ENCODE measurements at regions not wholly inside any gene's neighbourhood (a gene's known extent, or its start where the extent isn't known, plus 50 kb on each side); places are given as distances from the start of the nearest gene placed in this dataset.
"Not testable (repeated sequence)": the region's sequence is repeated elsewhere in the genome, so short reads cannot be mapped to it uniquely, and the experiment has no call there.

GRCh38 chr7:149561072-149561471, 63.5 kb upstream of the ZNF746 start:
- H3K4me3 ChIP-seq (ENCODE audit: low read length, poor library complexity, severe bottlenecking) = no peak overlapping the region
- no peaks in the 10 kb centered on the region; the same call in 1 of the 2 replicates for H3K79me2 ChIP-seq (ENCODE audit: insufficient read depth, low read length)
- H3K4me2 ChIP-seq (ENCODE audit: low read depth, low read length, poor library complexity, severe bottlenecking) = no peak overlapping the region
- no peak for TF ChIP-seq EZH2phosphoT487 (IDR thresholded peaks at IDR 0.05; ENCODE audit: borderline replicate concordance)
- no peak for TF ChIP-seq CTCF (conservative IDR thresholded peaks at IDR 0.05; ENCODE audit: low read length)
- H3K9me2 ChIP-seq (replicated peaks; ENCODE audit: low read depth, low read length) = no peaks in the 10 kb centered on the region
- no peaks in the 10 kb centered on the region for H4K20me1 ChIP-seq (ENCODE audit: insufficient read depth, low read length, poor library complexity, severe bottlenecking)
- peaks cover 54% of the 10 kb centered on the region for H3K36me3 ChIP-seq (ENCODE audit: insufficient read depth, low read length)
- 0 out of 2 replicates have a peak, but pooled peaks cover 3% of the 10 kb centered on the region for H3K9me3 ChIP-seq (ENCODE audit: insufficient read depth, low read depth, low read length)
- no peaks in the 10 kb centered on the region for H3K4me1 ChIP-seq (ENCODE audit: insufficient read depth, low read length, poor library complexity, severe bottlenecking)
- no peaks in the 10 kb centered on the region for H3K27me3 ChIP-seq (ENCODE audit: insufficient read depth, low read length, poor library complexity, severe bottlenecking)
- no peaks in the 10 kb centered on the region for H3F3A ChIP-seq (ENCODE audit: low read depth)
- H2AFZ ChIP-seq (ENCODE audit: low read length) = no peak overlapping the region
- H3K9ac ChIP-seq (ENCODE audit: low read depth, low read length, poor library complexity, severe bottlenecking) = no peak overlapping the region

- H3K9me3 ChIP-seq (ENCODE audit: insufficient read depth, low read depth, low read length) = 0 out of 2 replicates have a peak, but pooled peaks cover 3% of the 10 kb centered on the region
- peaks cover 51% of the 10 kb centered on the region for H3K36me3 ChIP-seq (ENCODE audit: insufficient read depth, low read length)
Observed at GRCh38 chr7:149559711-149560110, 62.1 kb upstream of the ZNF746 start.

GRCh38 chr7:149558149-149558861, 60.7 kb upstream of the ZNF746 start:
- H3K27me3 ChIP-seq (ENCODE audit: insufficient read depth, low read length, poor library complexity, severe bottlenecking) = no peaks in the 10 kb centered on the region
- H3K9me2 ChIP-seq (replicated peaks; ENCODE audit: low read depth, low read length) = no peaks in the 10 kb centered on the region
- H3K36me3 ChIP-seq (ENCODE audit: insufficient read depth, low read length) = peaks cover 47% of the 10 kb centered on the region; the same call in 1 of the 2 replicates
- H3K4me1 ChIP-seq (ENCODE audit: insufficient read depth, low read length, poor library complexity, severe bottlenecking) = no peaks in the 10 kb centered on the region
- H2AFZ ChIP-seq (ENCODE audit: low read length) = no peak overlapping the region
- no peak overlapping the region for H3K4me3 ChIP-seq (ENCODE audit: low read length, poor library complexity, severe bottlenecking)
- no peaks in the 10 kb centered on the region for H3K9me3 ChIP-seq (ENCODE audit: insufficient read depth, low read depth, low read length)
- no peak overlapping the region for H3K9ac ChIP-seq (ENCODE audit: low read depth, low read length, poor library complexity, severe bottlenecking)
- no peak for TF ChIP-seq CTCF (conservative IDR thresholded peaks at IDR 0.05; ENCODE audit: low read length)
- H3K4me2 ChIP-seq (ENCODE audit: low read depth, low read length, poor library complexity, severe bottlenecking) = no peak overlapping the region
- no peaks in the 10 kb centered on the region for H3F3A ChIP-seq (ENCODE audit: low read depth)
- H4K20me1 ChIP-seq (ENCODE audit: insufficient read depth, low read length, poor library complexity, severe bottlenecking) = no peaks in the 10 kb centered on the region
- H3K79me2 ChIP-seq (ENCODE audit: insufficient read depth, low read length) = no peaks in the 10 kb centered on the region

More at GRCh38 chr7:149559711-149560110, 62.1 kb upstream of the ZNF746 start:
- Histone ChIP-seq H3K4me2 (ENCODE audit: low read depth, low read length, poor library complexity, severe bottlenecking) (no peak overlapping the region), H3K27me3 (ENCODE audit: insufficient read depth, low read length, poor library complexity, severe bottlenecking) (no peaks in the 10 kb centered on the region), H3K9me2 (replicated peaks; ENCODE audit: low read depth, low read length) (no peaks in the 10 kb centered on the region), H3K4me1 (ENCODE audit: insufficient read depth, low read length, poor library complexity, severe bottlenecking) (no peaks in the 10 kb centered on the region), H3F3A (ENCODE audit: low read depth) (no peaks in the 10 kb centered on the region), H3K4me3 (ENCODE audit: low read length, poor library complexity, severe bottlenecking) (no peak overlapping the region), H3K9ac (ENCODE audit: low read depth, low read length, poor library complexity, severe bottlenecking) (no peak overlapping the region), H2AFZ (ENCODE audit: low read length) (no peak overlapping the region), H4K20me1 (ENCODE audit: insufficient read depth, low read length, poor library complexity, severe bottlenecking) (no peaks in the 10 kb centered on the region), H3K79me2 (ENCODE audit: insufficient read depth, low read length) (no peaks in the 10 kb centered on the region; the same call in 1 of the 2 replicates)
- TF ChIP-seq CTCF (conservative IDR thresholded peaks at IDR 0.05; ENCODE audit: low read length) = no peak
- no peak for TF ChIP-seq EZH2phosphoT487 (IDR thresholded peaks at IDR 0.05; ENCODE audit: borderline replicate concordance)

GRCh38 chr7:149556525-149556924, 58.9 kb upstream of the ZNF746 start:
- not testable (repeated sequence) for H3F3A ChIP-seq (ENCODE audit: low read depth); H3K9me3 ChIP-seq (ENCODE audit: insufficient read depth, low read depth, low read length); H3K4me1 ChIP-seq (ENCODE audit: insufficient read depth, low read length, poor library complexity, severe bottlenecking); H3K4me3 ChIP-seq (ENCODE audit: low read length, poor library complexity, severe bottlenecking); H3K27me3 ChIP-seq (ENCODE audit: insufficient read depth, low read length, poor library complexity, severe bottlenecking); H2AFZ ChIP-seq (ENCODE audit: low read length); H3K9ac ChIP-seq (ENCODE audit: low read depth, low read length, poor library complexity, severe bottlenecking); H3K79me2 ChIP-seq (ENCODE audit: insufficient read depth, low read length); H3K4me2 ChIP-seq (ENCODE audit: low read depth, low read length, poor library complexity, severe bottlenecking); H4K20me1 ChIP-seq (ENCODE audit: insufficient read depth, low read length, poor library complexity, severe bottlenecking); H3K9me2 ChIP-seq (replicated peaks; ENCODE audit: low read depth, low read length)
- H3K36me3 ChIP-seq (ENCODE audit: insufficient read depth, low read length) = peaks cover 58% of the 10 kb centered on the region; the same call in 1 of the 2 replicates

GRCh38 chr7:149554821-149555220, 57.2 kb upstream of the ZNF746 start:
- not testable (repeated sequence) for H4K20me1 ChIP-seq (ENCODE audit: insufficient read depth, low read length, poor library complexity, severe bottlenecking); H2AFZ ChIP-seq (ENCODE audit: low read length); H3K4me3 ChIP-seq (ENCODE audit: low read length, poor library complexity, severe bottlenecking); H3K79me2 ChIP-seq (ENCODE audit: insufficient read depth, low read length); H3K4me1 ChIP-seq (ENCODE audit: insufficient read depth, low read length, poor library complexity, severe bottlenecking); H3F3A ChIP-seq (ENCODE audit: low read depth); H3K27me3 ChIP-seq (ENCODE audit: insufficient read depth, low read length, poor library complexity, severe bottlenecking); H3K9ac ChIP-seq (ENCODE audit: low read depth, low read length, poor library complexity, severe bottlenecking); H3K9me3 ChIP-seq (ENCODE audit: insufficient read depth, low read depth, low read length); H3K9me2 ChIP-seq (replicated peaks; ENCODE audit: low read depth, low read length); H3K4me2 ChIP-seq (ENCODE audit: low read depth, low read length, poor library complexity, severe bottlenecking)
- peaks cover 56% of the 10 kb centered on the region; the same call in 1 of the 2 replicates for H3K36me3 ChIP-seq (ENCODE audit: insufficient read depth, low read length)
